Panc1 (cell line): ENCODE measurements at regions not wholly inside any gene's neighbourhood (a gene's known extent, or its start where the extent isn't known, plus 50 kb on each side); places are given as distances from the start of the nearest gene placed in this dataset.

Source experiments
- ATAC-seq: fragments of 200-7000 bp; cut with Tn5 transposase; 2 replicates; pipeline ENCODE4 v1.9.1; 2020; ENCODE audit warnings: mild to moderate bottlenecking, moderate library complexity
- BruUV-seq: library from RNA; stranded (reverse); fragments of 400-500 nt; replicated peaks from 2 replicates; lab custom pipeline; 2021; lab: Mats Ljungman, UMichigan
- CTCF ChIA-PET: fragments of 300-600 bp; sonication (Branson Sonifier 250); formaldehyde crosslinking; loops from one replicate; lab custom pipeline; 2022; ENCODE audit warnings: antibody characterized with exemption; lab: Charles Lee
- POLR2A ChIA-PET: fragments of 300-600 bp; sonication (Branson Sonifier 250); formaldehyde crosslinking; loops from one replicate; lab custom pipeline; 2022; ENCODE audit warnings: antibody characterized with exemption; lab: Charles Lee
- DNase-seq: peaks from one replicate; pipeline ENCODE4 v3.0.0-alpha.2; 2010; ENCODE audit warnings: low read depth, low spot score
- H3K27ac ChIP-seq: 2 replicates; pipeline ENCODE4 v1.5.1; 2011; ENCODE audit warnings: mild to moderate bottlenecking, low read length, inconsistent platforms
- H3K27me3 ChIP-seq: fragments of 200-500 bp; sonication (Bioruptor generic); 2 replicates; pipeline ENCODE4 v1.6.0; 2014; ENCODE audit warnings: low read length, inconsistent platforms; ENCODE audit not compliant: control insufficient read depth, insufficient read depth
- H3K36me3 ChIP-seq: fragments of 200-500 bp; sonication (Bioruptor generic); 2 replicates; pipeline ENCODE4 v1.5.1; 2014; ENCODE audit warnings: inconsistent platforms, mild to moderate bottlenecking, low read length, moderate library complexity; ENCODE audit not compliant: control insufficient read depth, insufficient read depth
- H3K4me1 ChIP-seq: 2 replicates; pipeline ENCODE4 v1.5.1; 2011; ENCODE audit warnings: inconsistent platforms, mild to moderate bottlenecking, low read length, moderate library complexity; ENCODE audit not compliant: control insufficient read depth, insufficient read depth
- H3K4me3 ChIP-seq, 2 experiments: 2 replicates each; pipeline ENCODE4 v1.5.1; 2011 to 2012; ENCODE audit warnings: low read depth in 2 of 2, low read length in 2 of 2, mild to moderate bottlenecking in 2 of 2, inconsistent platforms in 1 of 2, moderate library complexity in 1 of 2
- H3K9me3 ChIP-seq: fragments of 200-500 bp; sonication (Bioruptor generic); 2 replicates; pipeline ENCODE4 v1.5.1; 2014; ENCODE audit warnings: low read depth, mild to moderate bottlenecking, inconsistent platforms, low read length, moderate library complexity; ENCODE audit not compliant: control insufficient read depth, insufficient read depth
- POLR2AphosphoS5 ChIP-seq: IDR thresholded peaks from 2 replicates; pipeline ENCODE4 v1.6.1; 2012; ENCODE audit warnings: mild to moderate bottlenecking, low read depth, low read length, moderate library complexity
- SIN3A ChIP-seq: IDR thresholded peaks from 2 replicates; pipeline ENCODE4 v1.6.1; 2012; ENCODE audit warnings: low read depth, mild to moderate bottlenecking, low read length, moderate library complexity, borderline replicate concordance; ENCODE audit not compliant: insufficient read depth
- TCF7L2 ChIP-seq: IDR thresholded peaks from 2 replicates; pipeline ENCODE4 v1.6.1; 2011; ENCODE audit warnings: mild to moderate bottlenecking, low read depth, low read length, inconsistent platforms
- in situ Hi-C: cut with HindIII; loops from 2 replicates; pipeline ENCODE4 v1.10.0; 2016; ENCODE audit warnings: low sequenced_read_pairs, low pct_unique_long_range_greater_than_20kb
- intact Hi-C: fragments of 100-400 bp; cut with micrococcal nuclease; formaldehyde crosslinking; loops from one replicate; pipeline ENCODE4 v1.10.0; 2022; ENCODE audit not compliant: unreplicated experiment
- TF ChIP-seq, protein P1 (sequence below), 2 experiments: IDR thresholded peaks; 2 replicates each; pipeline ENCODE4 v1.6.1; 2011 to 2012; ENCODE audit warnings: low read depth in 2 of 2, control low read depth in 1 of 2, low read length in 1 of 2, mild to moderate bottlenecking in 1 of 2, moderate library complexity in 1 of 2; ENCODE audit not compliant: insufficient read depth in 1 of 2
- TF ChIP-seq, protein P2 (sequence below): fragments of 450-650 bp; IDR thresholded peaks from 2 replicates; pipeline ENCODE4 v1.5.1; 2017; ENCODE audit warnings: mild to moderate bottlenecking

DNA sequence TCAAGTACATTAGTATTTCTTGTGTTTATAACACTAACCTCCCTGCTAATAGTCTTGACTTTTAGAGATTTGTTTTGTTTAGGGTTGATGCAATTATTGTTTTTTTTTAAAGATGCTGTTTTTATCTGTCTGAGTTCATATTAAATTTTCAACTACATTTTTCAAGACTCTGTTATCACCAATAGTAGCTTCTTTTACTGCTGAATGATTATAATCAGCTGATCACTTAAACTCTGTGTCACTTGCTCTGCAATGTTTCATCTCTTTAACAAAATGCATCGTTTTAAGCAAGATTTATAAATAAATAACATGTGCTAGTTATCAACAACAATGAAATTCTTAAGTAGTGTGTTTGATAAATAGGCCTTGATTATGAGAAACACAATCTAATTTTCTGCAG is 920.9 kb upstream of the PCDH20 start:
- no peaks in the 10 kb centered on the region for H3K4me1 ChIP-seq
- CTCF ChIA-PET, result no interaction called here
- intact Hi-C loops, result no loop called here
- no peak for DNase-seq
- in situ Hi-C loops, result no loop called here
- H3K27me3 ChIP-seq, result no peaks in the 10 kb centered on the region
- no peak overlapping the region for H3K27ac ChIP-seq
- no peaks in the 10 kb centered on the region; the same call in 1 of the 2 replicates for H3K9me3 ChIP-seq
- no TSS peak for BruUV-seq
- TF ChIP-seq, protein P1, sequence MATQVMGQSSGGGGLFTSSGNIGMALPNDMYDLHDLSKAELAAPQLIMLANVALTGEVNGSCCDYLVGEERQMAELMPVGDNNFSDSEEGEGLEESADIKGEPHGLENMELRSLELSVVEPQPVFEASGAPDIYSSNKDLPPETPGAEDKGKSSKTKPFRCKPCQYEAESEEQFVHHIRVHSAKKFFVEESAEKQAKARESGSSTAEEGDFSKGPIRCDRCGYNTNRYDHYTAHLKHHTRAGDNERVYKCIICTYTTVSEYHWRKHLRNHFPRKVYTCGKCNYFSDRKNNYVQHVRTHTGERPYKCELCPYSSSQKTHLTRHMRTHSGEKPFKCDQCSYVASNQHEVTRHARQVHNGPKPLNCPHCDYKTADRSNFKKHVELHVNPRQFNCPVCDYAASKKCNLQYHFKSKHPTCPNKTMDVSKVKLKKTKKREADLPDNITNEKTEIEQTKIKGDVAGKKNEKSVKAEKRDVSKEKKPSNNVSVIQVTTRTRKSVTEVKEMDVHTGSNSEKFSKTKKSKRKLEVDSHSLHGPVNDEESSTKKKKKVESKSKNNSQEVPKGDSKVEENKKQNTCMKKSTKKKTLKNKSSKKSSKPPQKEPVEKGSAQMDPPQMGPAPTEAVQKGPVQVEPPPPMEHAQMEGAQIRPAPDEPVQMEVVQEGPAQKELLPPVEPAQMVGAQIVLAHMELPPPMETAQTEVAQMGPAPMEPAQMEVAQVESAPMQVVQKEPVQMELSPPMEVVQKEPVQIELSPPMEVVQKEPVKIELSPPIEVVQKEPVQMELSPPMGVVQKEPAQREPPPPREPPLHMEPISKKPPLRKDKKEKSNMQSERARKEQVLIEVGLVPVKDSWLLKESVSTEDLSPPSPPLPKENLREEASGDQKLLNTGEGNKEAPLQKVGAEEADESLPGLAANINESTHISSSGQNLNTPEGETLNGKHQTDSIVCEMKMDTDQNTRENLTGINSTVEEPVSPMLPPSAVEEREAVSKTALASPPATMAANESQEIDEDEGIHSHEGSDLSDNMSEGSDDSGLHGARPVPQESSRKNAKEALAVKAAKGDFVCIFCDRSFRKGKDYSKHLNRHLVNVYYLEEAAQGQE (IDR thresholded peaks at IDR 0.05; ENCODE audit: insufficient read depth in 1 of 2, low read depth in 2 of 2, low read length in 1 of 2), result no peak
- TF ChIP-seq TCF7L2 (no peak), SIN3A (no peak), POLR2AphosphoS5 (no peak)
- TF ChIP-seq, protein P2, sequence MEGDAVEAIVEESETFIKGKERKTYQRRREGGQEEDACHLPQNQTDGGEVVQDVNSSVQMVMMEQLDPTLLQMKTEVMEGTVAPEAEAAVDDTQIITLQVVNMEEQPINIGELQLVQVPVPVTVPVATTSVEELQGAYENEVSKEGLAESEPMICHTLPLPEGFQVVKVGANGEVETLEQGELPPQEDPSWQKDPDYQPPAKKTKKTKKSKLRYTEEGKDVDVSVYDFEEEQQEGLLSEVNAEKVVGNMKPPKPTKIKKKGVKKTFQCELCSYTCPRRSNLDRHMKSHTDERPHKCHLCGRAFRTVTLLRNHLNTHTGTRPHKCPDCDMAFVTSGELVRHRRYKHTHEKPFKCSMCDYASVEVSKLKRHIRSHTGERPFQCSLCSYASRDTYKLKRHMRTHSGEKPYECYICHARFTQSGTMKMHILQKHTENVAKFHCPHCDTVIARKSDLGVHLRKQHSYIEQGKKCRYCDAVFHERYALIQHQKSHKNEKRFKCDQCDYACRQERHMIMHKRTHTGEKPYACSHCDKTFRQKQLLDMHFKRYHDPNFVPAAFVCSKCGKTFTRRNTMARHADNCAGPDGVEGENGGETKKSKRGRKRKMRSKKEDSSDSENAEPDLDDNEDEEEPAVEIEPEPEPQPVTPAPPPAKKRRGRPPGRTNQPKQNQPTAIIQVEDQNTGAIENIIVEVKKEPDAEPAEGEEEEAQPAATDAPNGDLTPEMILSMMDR, result no peak
- POLR2A ChIA-PET, result no interaction called here
- no peak for ATAC-seq
- H3K4me3 ChIP-seq, result no peak overlapping the region
- H3K36me3 ChIP-seq, result no peaks in the 10 kb centered on the region

DNA sequence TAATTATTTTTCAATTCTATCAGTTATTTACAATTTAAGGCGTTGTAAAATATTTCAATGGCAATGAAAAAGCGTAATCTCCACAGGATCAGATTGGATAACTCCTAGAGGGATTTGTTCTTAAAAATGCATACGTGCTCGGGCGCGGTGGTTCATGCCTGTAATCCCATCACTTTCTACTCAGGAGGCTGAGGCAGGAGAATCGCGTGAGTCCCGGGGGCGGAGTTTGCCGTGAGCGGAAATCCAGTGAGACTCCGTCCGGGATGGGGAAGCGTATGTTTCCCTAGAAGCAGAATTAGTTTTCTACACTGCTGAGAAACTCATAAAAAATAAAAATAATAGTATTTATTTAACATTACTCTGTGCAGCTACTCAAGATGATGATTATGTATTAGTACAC is 917.8 kb upstream of the PCDH20 start:
- Histone ChIP-seq H3K27me3 (no peaks in the 10 kb centered on the region), H3K4me1 (no peaks in the 10 kb centered on the region), H3K9me3 (no peaks in the 10 kb centered on the region; the same call in 1 of the 2 replicates), H3K36me3 (no peaks in the 10 kb centered on the region), H3K4me3 (no peak overlapping the region), H3K27ac (no peak overlapping the region)
- ChIA-PET POLR2A (no interaction called here), CTCF (no interaction called here)
- BruUV-seq, result no TSS peak
- in situ Hi-C loops, result no loop called here
- intact Hi-C loops, result no loop called here
- ATAC-seq, result no peak
- TF ChIP-seq TCF7L2 (no peak), POLR2AphosphoS5 (no peak), SIN3A (no peak)
- TF ChIP-seq, protein P2, result no peak
- TF ChIP-seq, protein P1 (IDR thresholded peaks at IDR 0.05; ENCODE audit: insufficient read depth in 1 of 2, low read depth in 2 of 2, low read length in 1 of 2), result no peak
- DNase-seq, result no peak
